H9 (cell line): ENCODE measurements at regions not wholly inside any gene's neighbourhood (a gene's known extent, or its start where the extent isn't known, plus 50 kb on each side); places are given as distances from the start of the nearest gene placed in this dataset.

Source experiments
- DNase-seq: peaks from one replicate; pipeline ENCODE4 v3.0.0-alpha.2; 2017
- H2AFZ ChIP-seq: one replicate; pipeline ENCODE4 v1.6.1; 2013; ENCODE audit warnings: mild to moderate bottlenecking, low read length, control low read depth, moderate library complexity
- H2AK5ac ChIP-seq: 2 replicates; pipeline ENCODE4 v1.6.1; 2013; ENCODE audit warnings: low read length, control low read depth, mixed read lengths; ENCODE audit not compliant: insufficient read length
- H2BK120ac ChIP-seq: one replicate; pipeline ENCODE4 v1.6.1; 2013; ENCODE audit warnings: low read depth, mild to moderate bottlenecking, low read length, control low read depth, inconsistent platforms; ENCODE audit not compliant: poor library complexity, severe bottlenecking
- H2BK12ac ChIP-seq: 2 replicates; pipeline ENCODE4 v1.6.1; 2013; ENCODE audit warnings: low read length, control low read depth, mixed read lengths, low read depth; ENCODE audit not compliant: insufficient read length
- H2BK15ac ChIP-seq: 2 replicates; pipeline ENCODE4 v1.6.1; 2013; ENCODE audit warnings: low read depth, low read length, control low read depth
- H2BK20ac ChIP-seq: one replicate; pipeline ENCODE4 v1.6.1; 2013; ENCODE audit warnings: low read depth, mild to moderate bottlenecking, low read length, control low read depth, inconsistent platforms; ENCODE audit not compliant: poor library complexity, severe bottlenecking
- H2BK5ac ChIP-seq: 2 replicates; pipeline ENCODE4 v1.6.1; 2013; ENCODE audit warnings: low read length, control low read depth, mixed read lengths; ENCODE audit not compliant: insufficient read length
- H3K14ac ChIP-seq: 2 replicates; pipeline ENCODE4 v1.6.1; 2013; ENCODE audit warnings: low read length, control low read depth; ENCODE audit not compliant: insufficient read depth
- H3K18ac ChIP-seq: 2 replicates; pipeline ENCODE4 v1.6.1; 2013; ENCODE audit warnings: low read depth, mild to moderate bottlenecking, mixed read lengths, low read length, control low read depth; ENCODE audit not compliant: insufficient read length
- H3K23ac ChIP-seq: 2 replicates; pipeline ENCODE4 v1.6.1; 2013; ENCODE audit warnings: low read length, control low read depth, mixed read lengths, low read depth; ENCODE audit not compliant: insufficient read length
- H3K23me2 ChIP-seq: 2 replicates; pipeline ENCODE4 v1.6.1; 2013; ENCODE audit warnings: low read depth, mild to moderate bottlenecking, mixed read lengths, low read length, control low read depth; ENCODE audit not compliant: insufficient read length, poor library complexity, severe bottlenecking
- H3K27ac ChIP-seq: 2 replicates; pipeline ENCODE4 v1.5.1; 2013; ENCODE audit warnings: low read length, control low read depth, mixed read lengths, low read depth; ENCODE audit not compliant: insufficient read length
- H3K27me3 ChIP-seq: 2 replicates; pipeline ENCODE4 v1.6.1; 2013; ENCODE audit warnings: low read length, control low read depth, inconsistent platforms; ENCODE audit not compliant: insufficient read depth
- H3K4ac ChIP-seq: 2 replicates; pipeline ENCODE4 v1.6.1; 2013; ENCODE audit warnings: low read depth, mild to moderate bottlenecking, control low read depth, inconsistent platforms, low read length, moderate library complexity
- H3K4me1 ChIP-seq: 2 replicates; pipeline ENCODE4 v1.6.1; 2013; ENCODE audit warnings: low read length, control low read depth, inconsistent platforms; ENCODE audit not compliant: insufficient read depth
- H3K4me2 ChIP-seq: 2 replicates; pipeline ENCODE4 v1.6.1; 2013; ENCODE audit warnings: low read length, control low read depth, mixed read lengths; ENCODE audit not compliant: insufficient read length, insufficient read depth
- H3K56ac ChIP-seq: 2 replicates; pipeline ENCODE4 v1.6.1; 2013; ENCODE audit warnings: low read depth, mild to moderate bottlenecking, mixed read lengths, low read length, control low read depth; ENCODE audit not compliant: insufficient read length
- H3K79me1 ChIP-seq: 2 replicates; pipeline ENCODE4 v1.6.1; 2013; ENCODE audit warnings: low read depth, mild to moderate bottlenecking, moderate library complexity, low read length, control low read depth, inconsistent platforms; ENCODE audit not compliant: insufficient read depth, poor library complexity, severe bottlenecking
- H3K79me2 ChIP-seq: 2 replicates; pipeline ENCODE4 v1.6.1; 2013; ENCODE audit warnings: low read length, control low read depth, inconsistent platforms; ENCODE audit not compliant: insufficient read depth
- H3K9ac ChIP-seq: 2 replicates; pipeline ENCODE4 v1.6.1; 2013; ENCODE audit warnings: low read length, control low read depth, mixed read lengths; ENCODE audit not compliant: insufficient read length; ENCODE audit errors: extremely low read depth
- H3K9me3 ChIP-seq: one replicate; pipeline ENCODE4 v1.6.1; 2013; ENCODE audit warnings: low read depth, low read length, inconsistent platforms; ENCODE audit not compliant: control insufficient read depth
- H3T11ph ChIP-seq: one replicate; pipeline ENCODE4 v1.6.1; 2013; ENCODE audit warnings: mild to moderate bottlenecking, low read length, control low read depth, inconsistent platforms
- H4K20me1 ChIP-seq: one replicate; pipeline ENCODE4 v1.6.1; 2013; ENCODE audit not compliant: control insufficient read depth, insufficient read length, insufficient read depth
- H4K5ac ChIP-seq: 2 replicates; pipeline ENCODE4 v1.6.1; 2013; ENCODE audit warnings: low read depth, mild to moderate bottlenecking, mixed read lengths, low read length, control low read depth; ENCODE audit not compliant: insufficient read length
- H4K8ac ChIP-seq: replicated peaks from 2 replicates; pipeline ENCODE4 v1.6.1; 2013; ENCODE audit warnings: low read length, control low read depth, mixed read lengths, low read depth; ENCODE audit not compliant: insufficient read length
- H4K91ac ChIP-seq: 2 replicates; pipeline ENCODE4 v1.6.1; 2013; ENCODE audit warnings: low read depth, mild to moderate bottlenecking, moderate library complexity, mixed read lengths, low read length, control low read depth; ENCODE audit not compliant: insufficient read length
- H3K27ac Mint-ChIP-seq, 3 experiments: 2 replicates in 2 of 3; 3 replicates in 1 of 3; pipeline ENCODE4 v1.8.0; 2020 to 2021; ENCODE audit warnings: mixed read lengths in 3 of 3, mild to moderate bottlenecking in 1 of 3, moderate library complexity in 1 of 3
- H3K27me3 Mint-ChIP-seq: 2 replicates; pipeline ENCODE4 v1.8.0; 2021; ENCODE audit warnings: low read depth, mild to moderate bottlenecking, moderate library complexity, mixed read lengths
- H3K36me3 Mint-ChIP-seq, 3 experiments: 2 replicates in 2 of 3; 3 replicates in 1 of 3; pipeline ENCODE4 v1.8.0; 2020 to 2021; ENCODE audit warnings: low read depth in 3 of 3, mixed read lengths in 3 of 3; ENCODE audit not compliant: insufficient read depth in 1 of 3
- H3K4me1 Mint-ChIP-seq, 2 experiments: 2 replicates each; pipeline ENCODE4 v1.8.0; 2020; ENCODE audit warnings: mixed read lengths in 2 of 2
- H3K4me3 Mint-ChIP-seq, 2 experiments: 2 replicates in 1 of 2; 3 replicates in 1 of 2; pipeline ENCODE4 v1.8.0; 2020 to 2021; ENCODE audit warnings: mild to moderate bottlenecking in 2 of 2, mixed read lengths in 2 of 2, moderate library complexity in 1 of 2
- H3K9me3 Mint-ChIP-seq, 2 experiments: 2 replicates in 1 of 2; 3 replicates in 1 of 2; pipeline ENCODE4 v1.8.0; 2020; ENCODE audit warnings: mild to moderate bottlenecking in 2 of 2, mixed read lengths in 2 of 2, moderate library complexity in 1 of 2
- CTCF ChIP-seq: fragments of 200-600 bp; sonication (generic); conservative IDR thresholded peaks from 3 replicates; pipeline ENCODE4 v1.8.0; 2021; ENCODE audit warnings: antibody characterized with exemption, mild to moderate bottlenecking
- WGBS: extraction: QIAGEN DNeasy Blood & Tissue Kit; methylation state at CpG from one replicate; pipeline ENCODE4 v1.1.7; 2013; ENCODE audit warnings: missing lambda C conversion rate, low lambda C conversion rate, mixed read lengths; ENCODE audit not compliant: insufficient read length; ENCODE audit errors: extremely low coverage; 5-methylcytosine and 5-hydroxymethylcytosine counted together

GRCh38 chr6:104522533-104522932 is 337.2 kb downstream of the HACE1 start:
- Histone ChIP-seq H2AFZ (no peak overlapping the region), H2AK5ac (no peak overlapping the region)
- no peaks in the 10 kb centered on the region for H3K27me3 Mint-ChIP-seq

More at GRCh38 chr6:104522533-104522932, 337.2 kb downstream of the HACE1 start:
- Histone ChIP-seq H3K27ac (no peak overlapping the region), H3K79me1 (no peaks in the 10 kb centered on the region), H3K18ac (no peak overlapping the region), H4K20me1 (no peaks in the 10 kb centered on the region), H3K23me2 (no peaks in the 10 kb centered on the region), H2BK120ac (no peak overlapping the region), H3K79me2 (no peaks in the 10 kb centered on the region), H2BK20ac (no peak overlapping the region), H3K9ac (no peak overlapping the region), H3K9me3 (no peaks in the 10 kb centered on the region), H4K91ac (no peak overlapping the region), H3K4me1 (no peaks in the 10 kb centered on the region), H4K5ac (no peak overlapping the region), H2BK5ac (no peak overlapping the region), H3K4ac (no peak overlapping the region), H3K27me3 (no peaks in the 10 kb centered on the region), H2BK12ac (no peak overlapping the region), H3K4me2 (no peak overlapping the region), H2BK15ac (no peak overlapping the region), H4K8ac (no peak overlapping the region), H3K56ac (no peak overlapping the region), H3K14ac (no peak overlapping the region), H3K23ac (no peak overlapping the region), H3T11ph (no peak overlapping the region)
- Mint-ChIP-seq H3K27ac (no peak overlapping the region), H3K36me3 (no peaks in the 10 kb centered on the region), H3K4me1 (peaks cover 2 to 9% of the 10 kb centered on the region in 2 experiments; a peak in 3 of 4 replicates), H3K4me3 (no peak overlapping the region), H3K9me3 (no peaks in the 10 kb centered on the region)
- WGBS = no CpG with 5 or more reads among the region's 6 CpGs
- no peak for TF ChIP-seq CTCF
- no peak for DNase-seq
